MCF 10A (cell line): ENCODE measurements at regions not wholly inside any gene's neighbourhood (a gene's known extent, or its start where the extent isn't known, plus 50 kb on each side); places are given as distances from the start of the nearest gene placed in this dataset.

ENCODE experiments used
- BruUV-seq: library from RNA; stranded (reverse); fragments of 400-500 nt; replicated peaks from 2 replicates; lab custom pipeline; 2021; lab: Mats Ljungman, UMichigan
- CTCF ChIA-PET: fragments of 300-600 bp; sonication (Branson Sonifier 250); formaldehyde crosslinking; extraction: SDS; loops from one replicate; lab custom pipeline; 2021; ENCODE audit warnings: antibody characterized with exemption, inconsistent platforms; lab: Yijun Ruan, JAX
- POLR2A ChIA-PET: fragments of 300-600, 350-650 bp; sonication (Branson Sonifier 250); formaldehyde crosslinking; extraction: SDS; loops from one replicate; lab custom pipeline; 2020; ENCODE audit warnings: antibody characterized with exemption, inconsistent platforms; lab: Yijun Ruan, JAX
- DNase-seq: peaks from one replicate; pipeline ENCODE4 v3.0.0-alpha.2; 2018; ENCODE audit not compliant: unreplicated experiment
- H3K27ac Mint-ChIP-seq: one replicate; pipeline ENCODE4 v1.8.0; 2022; ENCODE audit warnings: mild to moderate bottlenecking, low read depth, mixed read lengths; ENCODE audit not compliant: unreplicated experiment
- H3K27me3 Mint-ChIP-seq: one replicate; pipeline ENCODE4 v1.8.0; 2022; ENCODE audit warnings: mixed read lengths; ENCODE audit not compliant: insufficient read depth, unreplicated experiment
- H3K36me3 Mint-ChIP-seq: one replicate; pipeline ENCODE4 v1.8.0; 2022; ENCODE audit warnings: mild to moderate bottlenecking, moderate library complexity, mixed read lengths; ENCODE audit not compliant: insufficient read depth, unreplicated experiment
- H3K4me1 Mint-ChIP-seq: one replicate; pipeline ENCODE4 v1.8.0; 2022; ENCODE audit warnings: mixed read lengths; ENCODE audit not compliant: insufficient read depth, unreplicated experiment
- H3K4me3 Mint-ChIP-seq: one replicate; pipeline ENCODE4 v1.8.0; 2022; ENCODE audit warnings: mild to moderate bottlenecking, moderate library complexity, mixed read lengths; ENCODE audit not compliant: unreplicated experiment
- H3K9me3 Mint-ChIP-seq: one replicate; pipeline ENCODE4 v1.8.0; 2022; ENCODE audit warnings: mixed read lengths; ENCODE audit not compliant: unreplicated experiment
- intact Hi-C: fragments of 100-400 bp; cut with micrococcal nuclease; formaldehyde crosslinking; loops from 2 replicates; pipeline ENCODE4 v1.14.1; 2022
- TF ChIP-seq, protein P1 (sequence below): fragments of 200-600 bp; IDR thresholded peaks from one replicate; pipeline ENCODE4 v1.8.0; 2022; ENCODE audit warnings: antibody characterized with exemption, mild to moderate bottlenecking; ENCODE audit not compliant: unreplicated experiment

DNA sequence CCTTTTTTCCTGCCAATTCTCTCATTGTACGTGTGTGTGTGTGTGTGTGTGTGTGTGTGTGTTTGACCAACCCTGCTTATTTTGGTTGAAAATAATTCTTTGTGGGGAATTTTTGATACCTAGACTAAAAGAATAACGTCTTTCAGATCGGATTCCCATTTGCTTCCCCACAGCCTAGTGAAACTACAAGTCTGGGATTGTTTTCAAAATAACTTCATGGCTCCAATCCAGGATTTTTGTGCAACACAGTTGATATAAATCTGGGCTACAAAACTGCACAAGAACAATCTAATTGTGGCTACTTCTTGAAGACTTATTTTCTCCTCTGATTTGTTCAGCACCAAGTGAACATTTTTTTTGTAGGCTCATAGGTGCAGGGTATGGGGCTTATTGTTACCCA is 332.8 kb upstream of the MIR17HG start:
- H3K4me3 Mint-ChIP-seq = no peak overlapping the region
- no TSS peak for BruUV-seq
- POLR2A ChIA-PET = no interaction called here
- H3K4me1 Mint-ChIP-seq = peaks cover 9% of the 10 kb centered on the region
- intact Hi-C loops = loop anchor here (5.0 kb wide), 2 partner anchors 47 to 147 kb away; no protein-coding TSS in a partner anchor
- no peak overlapping the region for H3K27ac Mint-ChIP-seq
- DNase-seq = peak; percentile 38
- H3K27me3 Mint-ChIP-seq = no peaks in the 10 kb centered on the region
- no peaks in the 10 kb centered on the region for H3K9me3 Mint-ChIP-seq
- H3K36me3 Mint-ChIP-seq = no peaks in the 10 kb centered on the region
- TF ChIP-seq, protein P1, sequence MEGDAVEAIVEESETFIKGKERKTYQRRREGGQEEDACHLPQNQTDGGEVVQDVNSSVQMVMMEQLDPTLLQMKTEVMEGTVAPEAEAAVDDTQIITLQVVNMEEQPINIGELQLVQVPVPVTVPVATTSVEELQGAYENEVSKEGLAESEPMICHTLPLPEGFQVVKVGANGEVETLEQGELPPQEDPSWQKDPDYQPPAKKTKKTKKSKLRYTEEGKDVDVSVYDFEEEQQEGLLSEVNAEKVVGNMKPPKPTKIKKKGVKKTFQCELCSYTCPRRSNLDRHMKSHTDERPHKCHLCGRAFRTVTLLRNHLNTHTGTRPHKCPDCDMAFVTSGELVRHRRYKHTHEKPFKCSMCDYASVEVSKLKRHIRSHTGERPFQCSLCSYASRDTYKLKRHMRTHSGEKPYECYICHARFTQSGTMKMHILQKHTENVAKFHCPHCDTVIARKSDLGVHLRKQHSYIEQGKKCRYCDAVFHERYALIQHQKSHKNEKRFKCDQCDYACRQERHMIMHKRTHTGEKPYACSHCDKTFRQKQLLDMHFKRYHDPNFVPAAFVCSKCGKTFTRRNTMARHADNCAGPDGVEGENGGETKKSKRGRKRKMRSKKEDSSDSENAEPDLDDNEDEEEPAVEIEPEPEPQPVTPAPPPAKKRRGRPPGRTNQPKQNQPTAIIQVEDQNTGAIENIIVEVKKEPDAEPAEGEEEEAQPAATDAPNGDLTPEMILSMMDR = no peak
- CTCF ChIA-PET = no interaction called here

DNA sequence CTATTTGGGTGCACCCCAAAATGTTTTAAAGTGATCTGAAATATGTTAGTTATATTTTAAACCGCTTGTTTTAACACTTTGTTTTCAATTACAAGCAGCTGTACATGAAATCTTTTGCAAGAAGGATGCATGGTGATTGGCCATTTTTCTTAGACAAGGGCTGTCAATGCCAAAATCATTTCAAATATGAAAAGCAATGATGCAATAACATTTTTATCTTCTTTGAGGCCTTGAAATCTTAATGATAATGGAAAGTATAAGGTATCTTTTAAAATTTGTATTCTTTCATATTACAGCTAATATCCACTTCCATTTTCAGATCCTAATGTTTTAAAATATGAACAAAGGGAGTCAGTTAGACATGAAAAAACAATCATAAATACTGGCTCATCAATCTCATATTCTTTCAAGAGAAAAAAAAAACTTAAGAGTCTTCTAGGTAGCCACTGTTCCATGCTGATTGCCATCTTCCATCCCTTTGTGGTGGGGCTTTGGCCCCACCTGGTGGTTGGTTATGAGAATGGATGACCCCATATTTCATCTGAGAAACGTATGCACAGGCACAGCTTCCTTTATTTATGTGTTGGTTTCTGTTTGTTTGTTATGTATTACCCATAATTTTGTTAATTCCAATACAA is 330.3 kb upstream of the MIR17HG start:
- ChIA-PET POLR2A (interaction anchor here (1.2 kb wide), 1 partner anchor 150 kb away, joined by 3 read pairs; no protein-coding TSS in a partner anchor), CTCF (interaction anchor here (0.6 to 2.4 kb wide), 24 partner anchors 8 to 1626 kb away, joined by 3 to 17 read pairs (median 4); no protein-coding TSS in a partner anchor)
- no peak overlapping the region for H3K27ac Mint-ChIP-seq
- H3K27me3 Mint-ChIP-seq = no peaks in the 10 kb centered on the region
- TF ChIP-seq, protein P1 = peak; percentile 73
- intact Hi-C loops = loop anchor here (1.0 to 5.0 kb wide), 3 partner anchors 50 to 150 kb away; no protein-coding TSS in a partner anchor
- no peaks in the 10 kb centered on the region for H3K9me3 Mint-ChIP-seq
- H3K4me1 Mint-ChIP-seq = peaks cover 9% of the 10 kb centered on the region
- H3K36me3 Mint-ChIP-seq = no peaks in the 10 kb centered on the region
- no peak overlapping the region for H3K4me3 Mint-ChIP-seq
- no TSS peak for BruUV-seq
- DNase-seq = peak; percentile 80

DNA sequence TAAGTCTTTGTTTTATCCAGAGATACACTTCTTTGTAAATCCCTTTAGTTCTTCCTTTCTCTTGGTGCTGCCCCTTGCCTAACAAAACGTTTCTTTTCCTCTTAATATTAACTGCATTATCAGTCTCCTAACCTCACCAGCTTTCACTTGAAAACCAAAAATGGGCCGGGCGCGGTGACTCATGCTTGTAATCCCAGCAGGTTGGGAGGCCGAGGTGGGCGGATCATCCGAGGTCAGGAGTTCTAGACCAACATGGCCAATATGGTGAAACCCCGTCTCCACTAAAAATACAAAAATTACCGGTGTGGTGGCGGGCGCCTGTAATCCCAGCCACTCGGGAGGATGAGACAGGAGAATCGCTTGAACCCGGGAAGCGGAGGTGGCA is 329.8 kb upstream of the MIR17HG start:
- H3K27me3 Mint-ChIP-seq = no peaks in the 10 kb centered on the region
- H3K9me3 Mint-ChIP-seq = no peaks in the 10 kb centered on the region
- TF ChIP-seq, protein P1 = no peak
- ChIA-PET CTCF (interaction anchor here (0.6 to 2.4 kb wide), 19 partner anchors 8 to 1951 kb away, joined by 3 to 17 read pairs (median 5); no protein-coding TSS in a partner anchor), POLR2A (interaction anchor here (1.2 kb wide), 1 partner anchor 150 kb away, joined by 3 read pairs; no protein-coding TSS in a partner anchor)
- no TSS peak for BruUV-seq
- peaks cover 9% of the 10 kb centered on the region for H3K4me1 Mint-ChIP-seq
- H3K27ac Mint-ChIP-seq = no peak overlapping the region
- H3K36me3 Mint-ChIP-seq = no peaks in the 10 kb centered on the region
- intact Hi-C loops = loop anchor here (1.0 to 5.0 kb wide), 3 partner anchors 50 to 150 kb away; no protein-coding TSS in a partner anchor
- DNase-seq = peak; percentile 68
- H3K4me3 Mint-ChIP-seq = no peak overlapping the region

DNA sequence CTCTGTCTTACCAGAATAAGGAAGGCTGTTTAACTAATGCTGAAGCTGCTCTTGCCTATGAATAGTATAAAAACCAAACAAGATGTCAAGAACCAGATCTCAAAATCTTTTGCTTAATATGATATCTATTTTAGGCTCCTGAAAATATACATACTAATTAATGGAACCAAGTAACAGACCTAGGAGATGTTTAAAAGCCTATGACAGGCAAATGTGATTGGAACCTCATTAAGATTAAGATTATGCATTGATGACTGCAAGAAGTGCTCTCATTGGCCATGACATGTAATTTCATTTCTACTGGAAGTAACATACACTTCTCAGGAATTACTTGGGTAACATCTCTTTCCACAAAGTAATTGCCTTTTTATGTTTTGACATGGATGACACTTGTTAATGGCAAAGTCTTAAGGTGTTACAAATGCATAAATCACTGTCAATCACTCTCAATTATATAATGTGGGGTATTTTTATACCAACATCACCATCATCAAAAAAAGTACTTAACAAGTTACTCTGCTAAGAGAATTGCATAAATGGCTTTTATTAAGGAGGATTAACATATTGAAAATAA is 326.9 kb upstream of the MIR17HG start:
- Mint-ChIP-seq H3K27ac (no peak overlapping the region), H3K4me3 (no peak overlapping the region), H3K9me3 (no peaks in the 10 kb centered on the region), H3K27me3 (no peaks in the 10 kb centered on the region), H3K4me1 (no peaks in the 10 kb centered on the region), H3K36me3 (no peaks in the 10 kb centered on the region)
- BruUV-seq = no TSS peak
- DNase-seq = no peak
- TF ChIP-seq, protein P1 = no peak
- CTCF ChIA-PET = interaction anchor here (0.6 to 1.3 kb wide), 2 partner anchors 153 to 1896 kb away, joined by 3 read pairs; no protein-coding TSS in a partner anchor
- intact Hi-C loops = no loop called here
- POLR2A ChIA-PET = no interaction called here
